SU-DHL-6 (cell line): ENCODE measurements at regions not wholly inside any gene's neighbourhood (a gene's known extent, or its start where the extent isn't known, plus 50 kb on each side); places are given as distances from the start of the nearest gene placed in this dataset.
A peak's percentile ranks its signal among the peaks of the same experiment; 100 is the strongest.

Source experiments
- H2AFZ ChIP-seq: fragments of 200-600 bp; sonication (generic); 2 replicates; pipeline ENCODE4 v1.6.1; 2014; ENCODE audit warnings: low read depth, mild to moderate bottlenecking, moderate library complexity, mixed read lengths, antibody characterized with exemption, low read length; ENCODE audit not compliant: severe bottlenecking
- H3F3A ChIP-seq: fragments of 200-600 bp; shearing (Covaris generic); 2 replicates; pipeline ENCODE4 v1.6.0; 2016; ENCODE audit warnings: antibody characterized with exemption, mild to moderate bottlenecking; ENCODE audit not compliant: insufficient read depth
- H3K27ac ChIP-seq: fragments of 200-600 bp; sonication (generic); 2 replicates; pipeline ENCODE4 v1.5.1; 2016; ENCODE audit warnings: low read depth, mild to moderate bottlenecking, low read length, moderate library complexity, mixed read lengths
- H3K27me3 ChIP-seq: fragments of 200-600 bp; sonication (generic), shearing (Covaris generic); 2 replicates; pipeline ENCODE4 v1.6.0; 2014; ENCODE audit warnings: mild to moderate bottlenecking, low read length
- H3K36me3 ChIP-seq: fragments of 200-600 bp; sonication (generic); 2 replicates; pipeline ENCODE4 v1.6.1; 2014; ENCODE audit warnings: mild to moderate bottlenecking, low read length, mixed read lengths
- H3K4me2 ChIP-seq: fragments of 300-600, 200-600 bp; shearing (Covaris generic), sonication (generic); 2 replicates; pipeline ENCODE4 v1.6.0; 2014; ENCODE audit warnings: low read length, low read depth, mild to moderate bottlenecking; ENCODE audit not compliant: poor library complexity, severe bottlenecking
- H3K4me3 ChIP-seq: fragments of 200-600 bp; sonication (generic); 2 replicates; pipeline ENCODE4 v1.5.1; 2014; ENCODE audit warnings: antibody characterized with exemption, low read length, mild to moderate bottlenecking, mixed read lengths; ENCODE audit not compliant: insufficient read depth, poor library complexity, severe bottlenecking
- H3K79me2 ChIP-seq: fragments of 200-600 bp; sonication (generic); 2 replicates; pipeline ENCODE4 v1.6.1; 2014; ENCODE audit warnings: mild to moderate bottlenecking, low read length, moderate library complexity; ENCODE audit not compliant: insufficient read depth
- H3K9ac ChIP-seq: fragments of 200-600 bp; sonication (generic); 2 replicates; pipeline ENCODE4 v1.7.0; 2014; ENCODE audit warnings: mild to moderate bottlenecking, low read length
- H3K9me2 ChIP-seq: fragments of 200-600 bp; sonication (generic); replicated peaks from 2 replicates; pipeline ENCODE4 v1.6.1; 2014; ENCODE audit warnings: low read length; ENCODE audit not compliant: insufficient read depth
- H3K9me3 ChIP-seq: fragments of 200-600 bp; sonication (generic); 2 replicates; pipeline ENCODE4 v1.6.1; 2014; ENCODE audit warnings: low read length, mixed read lengths; ENCODE audit not compliant: insufficient read depth
- H4K20me1 ChIP-seq: fragments of 200-600 bp; sonication (generic); 2 replicates; pipeline ENCODE4 v1.6.1; 2014; ENCODE audit warnings: low read depth, mild to moderate bottlenecking, antibody characterized with exemption, low read length, moderate library complexity, mixed read lengths
- CTCF ChIP-seq: fragments of 200-600 bp; sonication (generic); IDR thresholded peaks from one replicate; pipeline ENCODE4 v1.5.1; 2017; ENCODE audit warnings: antibody characterized with exemption, mild to moderate bottlenecking, low read length, moderate library complexity; ENCODE audit not compliant: insufficient read depth, poor library complexity, severe bottlenecking
- EZH2phosphoT487 ChIP-seq: fragments of 200-600 bp; sonication (generic), shearing (Covaris generic); conservative IDR thresholded peaks from 2 replicates; pipeline ENCODE4 v1.6.1; 2018; ENCODE audit warnings: mild to moderate bottlenecking, antibody characterized with exemption, low read length, moderate library complexity, mixed read lengths

GRCh38 chr7:47145982-47146381 lies 435.9 kb downstream of the TNS3 start:
- no peaks in the 10 kb centered on the region for H4K20me1 ChIP-seq
- no peak for TF ChIP-seq EZH2phosphoT487
- no peak for TF ChIP-seq CTCF
- no peaks in the 10 kb centered on the region for H3K9me2 ChIP-seq
- H2AFZ ChIP-seq, result no peak overlapping the region
- no peaks in the 10 kb centered on the region for H3K27me3 ChIP-seq
- peaks cover 41% of the 10 kb centered on the region for H3F3A ChIP-seq
- no peaks in the 10 kb centered on the region for H3K79me2 ChIP-seq
- H3K27ac ChIP-seq, result peak overlapping the region; percentile 97; the same call in 1 of the 2 replicates
- no peak overlapping the region for H3K4me2 ChIP-seq
- 0 out of 2 replicates have a peak, but pooled peaks cover under 1% of the 10 kb centered on the region for H3K36me3 ChIP-seq
- H3K9ac ChIP-seq, result no peak overlapping the region
- 0 out of 2 replicates have a peak, but pooled peaks cover 3% of the 10 kb centered on the region for H3K9me3 ChIP-seq
- H3K4me3 ChIP-seq, result no peak overlapping the region

DNA sequence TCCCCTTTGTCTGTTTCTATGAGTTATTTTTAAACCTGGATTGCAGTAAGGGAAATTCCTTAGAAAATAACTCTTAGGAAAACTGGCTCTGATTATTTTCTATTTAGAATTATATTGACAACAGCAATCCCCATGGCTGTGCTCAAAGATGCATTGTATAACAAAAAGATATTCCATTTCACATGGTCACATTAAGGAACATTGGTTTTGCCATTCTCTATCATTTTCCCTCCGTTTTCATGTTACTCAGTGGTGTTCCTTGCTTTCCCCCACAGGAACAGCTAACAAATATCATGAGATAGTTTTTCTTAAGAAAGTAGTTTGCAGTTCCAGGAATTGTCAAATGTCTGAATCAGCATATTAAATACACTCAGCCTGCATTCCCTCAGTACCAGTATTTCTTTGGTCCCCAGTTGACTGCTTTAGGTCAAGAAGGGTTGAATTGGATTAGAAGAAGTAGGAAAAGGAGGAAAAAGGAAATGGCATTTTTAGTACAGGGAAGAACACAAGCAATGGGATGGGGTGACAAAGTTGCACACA lies 436.7 kb downstream of the TNS3 start:
- Histone ChIP-seq H3K79me2 (no peaks in the 10 kb centered on the region), H4K20me1 (no peaks in the 10 kb centered on the region), H3K9me3 (0 out of 2 replicates have a peak, but pooled peaks cover 4% of the 10 kb centered on the region), H3K27me3 (no peaks in the 10 kb centered on the region), H3K4me2 (no peak overlapping the region), H3K9me2 (no peaks in the 10 kb centered on the region), H3K4me3 (no peak overlapping the region), H2AFZ (no peak overlapping the region), H3K36me3 (0 out of 2 replicates have a peak, but pooled peaks cover 7% of the 10 kb centered on the region), H3K27ac (peak overlapping the region; percentile 97; the same call in 1 of the 2 replicates), H3K9ac (no peak overlapping the region), H3F3A (peaks cover 34% of the 10 kb centered on the region)
- TF ChIP-seq EZH2phosphoT487 (no peak), CTCF (no peak)

DNA sequence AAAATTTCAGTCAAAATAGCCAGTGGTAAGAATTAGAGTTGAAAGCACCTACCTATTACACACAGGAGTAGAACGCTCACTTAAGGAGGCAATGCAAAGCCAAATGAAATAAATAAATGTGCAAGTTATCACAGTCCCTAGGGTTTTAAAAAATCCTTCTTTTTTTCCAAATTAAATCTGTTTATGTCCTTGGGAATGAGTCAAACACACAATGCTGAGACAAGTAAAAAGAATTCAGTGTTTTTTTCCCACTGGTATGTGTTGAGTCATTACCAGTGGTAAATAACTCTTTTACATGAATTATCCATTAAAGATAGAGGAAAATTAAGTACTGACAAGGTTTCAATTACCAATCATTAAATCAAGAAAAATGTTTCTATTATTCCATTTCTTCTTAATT lies 438.6 kb downstream of the TNS3 start:
- Histone ChIP-seq H3K9me2 (no peaks in the 10 kb centered on the region), H3K9ac (no peak overlapping the region), H3K4me2 (no peak overlapping the region), H3K4me3 (no peak overlapping the region), H3K9me3 (0 out of 2 replicates have a peak, but pooled peaks cover 4% of the 10 kb centered on the region), H2AFZ (no peak overlapping the region), H3K27ac (no peak overlapping the region), H3F3A (peaks cover 16% of the 10 kb centered on the region), H3K27me3 (no peaks in the 10 kb centered on the region), H3K36me3 (peaks cover 9% of the 10 kb centered on the region; the same call in 1 of the 2 replicates), H3K79me2 (no peaks in the 10 kb centered on the region), H4K20me1 (no peaks in the 10 kb centered on the region)
- TF ChIP-seq CTCF (no peak), EZH2phosphoT487 (no peak)
